ACHN (cell line): ENCODE measurements at regions not wholly inside any gene's neighbourhood (a gene's known extent, or its start where the extent isn't known, plus 50 kb on each side); places are given as distances from the start of the nearest gene placed in this dataset.

Experiments
- DNase-seq: peaks from one replicate; pipeline ENCODE4 v3.0.0-alpha.2; 2015
- in situ Hi-C: cut with HindIII; loops from 2 replicates; pipeline ENCODE4 v1.10.0; 2017; ENCODE audit warnings: low sequenced_read_pairs, low pct_ligation_motif_present, low pct_unique_long_range_greater_than_20kb

DNA sequence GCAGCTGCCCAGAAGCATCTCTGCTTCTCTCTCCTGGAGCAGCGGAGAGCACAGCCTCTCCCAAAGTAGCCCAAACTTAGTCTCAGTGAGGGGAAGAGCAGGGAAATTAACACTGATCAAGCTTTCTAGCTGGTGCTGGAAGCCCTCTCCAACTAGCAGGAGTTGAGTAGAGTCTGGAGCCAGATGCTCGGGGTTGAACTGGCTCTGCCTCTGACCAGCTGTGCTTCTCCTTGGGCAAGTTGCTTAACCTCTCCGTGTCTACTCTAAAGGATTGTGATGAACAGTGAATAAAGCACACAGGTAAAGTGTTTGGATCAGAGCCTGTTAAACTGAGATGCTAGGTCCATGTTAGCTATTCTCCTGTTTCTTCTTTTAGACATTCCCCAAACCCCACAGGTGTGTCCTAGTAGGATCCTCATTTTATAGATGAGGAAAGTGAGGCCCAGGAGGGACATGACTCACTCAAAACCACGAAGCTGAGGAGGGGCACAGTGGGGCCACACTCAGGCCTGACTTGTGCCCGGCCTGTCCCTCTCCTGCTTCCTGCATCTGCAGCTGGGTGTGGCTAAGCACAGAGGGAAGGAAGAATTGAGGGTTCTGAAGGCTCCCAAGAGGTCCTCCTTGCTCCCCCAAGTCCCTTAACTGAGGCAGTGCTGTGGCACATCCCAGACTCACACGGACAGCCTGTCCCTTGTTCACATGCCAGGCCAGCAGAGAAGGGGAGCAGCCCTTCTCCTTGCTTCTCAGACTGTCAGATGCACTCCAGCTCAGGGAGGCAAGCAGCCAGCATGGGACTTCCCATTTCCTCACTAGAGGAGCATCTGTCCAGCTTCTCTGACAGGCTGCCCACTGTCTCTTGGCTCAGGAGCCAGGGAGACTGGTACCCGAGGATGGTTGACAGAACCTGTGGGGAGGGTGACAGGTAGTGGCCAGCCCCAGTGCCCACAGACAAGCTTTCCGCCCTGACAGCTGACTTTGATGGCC is 152.0 kb upstream of the IGSF21 start:
- no peak for DNase-seq

GRCh38 chr1:17957588-17958267 is 149.9 kb upstream of the IGSF21 start:
- no peak for DNase-seq
- in situ Hi-C loops = no loop called here

More for the DNA sequence above, 152.0 kb upstream of the IGSF21 start:
- in situ Hi-C loops = no loop called here

DNA sequence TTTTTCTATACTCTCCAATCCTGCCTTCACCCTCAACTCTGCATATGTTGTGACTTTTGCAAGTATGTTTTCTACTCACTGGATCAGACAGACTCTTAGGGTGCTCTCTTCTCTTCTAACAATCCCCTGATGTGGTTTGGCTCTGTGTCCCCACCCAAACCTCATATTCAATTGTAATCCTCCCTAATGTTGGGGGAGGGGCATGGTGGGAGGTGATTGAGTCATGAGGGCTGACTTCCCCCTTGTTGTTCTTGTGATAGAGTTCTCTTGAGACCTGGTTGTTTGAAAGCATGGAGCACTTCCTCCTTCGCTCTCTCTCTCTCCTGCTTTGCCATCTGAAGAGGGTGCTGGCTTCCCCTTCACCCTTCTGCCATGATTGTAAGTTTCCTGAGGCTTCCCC is 148.9 kb upstream of the IGSF21 start:
- no peak for DNase-seq
- in situ Hi-C loops = no loop called here

- DNase-seq = no peak
- in situ Hi-C loops = no loop called here
These were observed 144.1 kb upstream of the IGSF21 start for GRCh38 chr1:17963513-17963912.

DNA sequence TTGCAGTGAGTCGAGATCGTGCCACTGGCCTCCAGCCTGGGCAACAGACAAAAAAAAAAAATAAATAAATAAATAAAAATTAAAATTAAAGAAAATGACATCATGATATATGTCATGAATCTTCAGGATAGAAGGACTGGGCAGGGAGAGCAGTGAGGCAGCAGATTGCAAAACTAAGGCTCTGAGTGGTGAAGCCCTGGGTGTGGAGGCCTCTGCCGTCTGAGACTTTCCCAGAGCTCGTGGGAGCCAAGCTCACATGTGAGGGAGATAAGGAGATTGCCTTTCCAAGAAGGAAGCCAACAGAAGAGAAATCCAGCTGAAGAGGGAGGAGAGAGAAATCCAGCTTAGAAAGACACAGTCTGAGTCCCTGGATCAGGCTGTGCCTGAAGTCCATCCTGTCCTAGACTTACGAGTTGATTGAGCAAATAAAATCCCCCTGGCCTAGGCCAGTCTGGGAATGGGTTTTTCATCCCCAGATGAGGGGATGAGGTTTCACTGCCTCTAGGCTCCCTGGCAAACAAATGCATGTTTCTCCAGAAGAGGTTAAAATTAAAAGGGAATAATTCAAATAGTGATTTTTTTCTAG is 142.0 kb upstream of the IGSF21 start:
- in situ Hi-C loops = no loop called here
- no peak for DNase-seq

DNA sequence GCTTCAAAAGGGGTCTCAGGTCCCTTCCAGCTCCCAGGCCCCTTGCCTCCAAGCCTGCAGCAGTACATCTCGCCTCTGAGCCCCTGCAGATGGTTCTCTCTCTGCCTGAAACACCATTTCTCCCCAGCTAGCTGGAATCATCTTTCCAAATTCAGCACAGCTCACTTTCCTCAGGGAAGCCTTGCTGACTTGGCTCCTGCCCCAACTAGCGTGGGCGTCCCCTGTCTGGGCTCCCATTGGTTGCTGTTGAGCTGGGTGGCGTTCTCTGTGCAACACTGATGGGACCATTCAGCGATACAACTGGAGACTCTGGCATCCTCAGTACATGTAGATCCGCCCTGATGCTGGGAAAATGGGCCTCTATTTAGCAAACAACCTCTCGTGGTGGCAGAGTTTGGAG is 141.3 kb upstream of the IGSF21 start:
- no peak for DNase-seq
- in situ Hi-C loops = no loop called here

DNA sequence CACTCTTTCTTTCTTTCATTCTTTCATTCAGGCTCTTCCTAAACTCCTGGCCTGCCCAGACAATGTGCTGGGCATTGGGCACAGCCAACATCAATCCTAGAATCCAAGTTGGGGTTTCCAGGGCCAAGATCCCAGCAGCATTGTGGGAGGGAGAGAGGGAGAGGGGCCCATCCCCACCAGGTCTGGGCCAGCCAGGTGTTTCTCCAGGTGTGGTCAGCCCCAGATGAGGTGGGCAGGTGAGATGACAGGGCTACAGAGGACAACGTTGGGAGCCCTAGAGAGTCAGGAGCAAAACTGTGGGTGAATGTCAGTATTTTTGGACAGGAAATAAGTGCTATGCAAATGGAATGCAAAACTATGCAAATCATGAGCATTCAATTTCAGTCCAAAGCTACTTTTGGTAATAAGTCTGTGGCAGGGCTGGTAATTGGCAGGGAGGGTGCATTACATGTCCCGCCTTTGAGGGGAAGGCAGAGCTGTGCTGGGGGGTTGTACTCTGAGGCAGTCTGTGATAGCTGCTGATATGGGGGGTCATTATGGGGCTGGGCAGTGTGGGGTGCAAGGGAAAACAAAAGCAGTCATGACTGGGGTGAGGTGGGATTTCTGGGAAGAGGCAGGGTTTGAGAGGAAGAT is 139.9 kb upstream of the IGSF21 start:
- DNase-seq = no peak
- in situ Hi-C loops = no loop called here

- in situ Hi-C loops = no loop called here
- no peak for DNase-seq
These were observed 136.8 kb upstream of the IGSF21 start for GRCh38 chr1:17970757-17971156.

GRCh38 chr1:17973694-17974093 is 133.9 kb upstream of the IGSF21 start:
- in situ Hi-C loops = no loop called here
- no peak for DNase-seq

DNA sequence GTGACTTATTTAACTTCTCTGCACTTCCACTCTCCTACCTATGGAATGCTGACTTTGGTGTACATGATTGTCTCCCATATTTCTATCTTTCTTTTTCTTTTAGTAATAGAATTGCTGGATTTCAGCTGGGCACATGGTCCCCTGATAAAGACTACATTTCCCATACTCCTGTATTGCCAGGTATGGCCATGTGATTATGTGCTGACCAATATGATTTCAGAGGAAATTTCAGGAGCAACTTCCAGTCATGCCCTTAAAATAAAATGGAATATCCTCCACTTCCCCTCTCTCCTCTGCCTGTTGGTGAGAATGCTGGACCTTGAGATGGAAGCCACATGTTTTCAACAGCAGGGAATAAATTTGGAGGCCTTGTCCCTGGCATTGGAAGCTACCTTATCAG is 130.7 kb upstream of the IGSF21 start:
- in situ Hi-C loops = no loop called here
- no peak for DNase-seq

DNA sequence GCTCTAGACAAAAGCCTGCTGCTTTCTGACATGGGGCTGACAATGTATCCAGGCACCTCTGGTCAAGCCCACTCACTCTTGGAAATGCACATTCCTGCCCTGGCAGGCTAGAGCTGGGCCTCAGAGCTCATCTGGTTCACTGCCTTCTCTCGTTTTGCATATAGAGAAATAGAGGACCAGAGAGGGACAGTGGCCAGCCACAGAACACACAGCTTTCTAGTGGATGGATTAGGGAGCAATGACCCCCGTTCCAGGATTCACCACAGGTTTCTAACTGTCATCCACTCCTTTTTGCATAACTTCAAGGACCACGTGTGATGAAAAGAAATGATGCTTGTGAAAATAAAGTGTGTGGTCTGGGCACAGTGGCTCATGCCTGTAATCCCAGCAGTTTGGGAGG is 129.6 kb upstream of the IGSF21 start:
- in situ Hi-C loops = no loop called here
- no peak for DNase-seq

GRCh38 chr1:17979815-17980214 is 127.8 kb upstream of the IGSF21 start:
- in situ Hi-C loops = no loop called here
- DNase-seq = no peak

DNA sequence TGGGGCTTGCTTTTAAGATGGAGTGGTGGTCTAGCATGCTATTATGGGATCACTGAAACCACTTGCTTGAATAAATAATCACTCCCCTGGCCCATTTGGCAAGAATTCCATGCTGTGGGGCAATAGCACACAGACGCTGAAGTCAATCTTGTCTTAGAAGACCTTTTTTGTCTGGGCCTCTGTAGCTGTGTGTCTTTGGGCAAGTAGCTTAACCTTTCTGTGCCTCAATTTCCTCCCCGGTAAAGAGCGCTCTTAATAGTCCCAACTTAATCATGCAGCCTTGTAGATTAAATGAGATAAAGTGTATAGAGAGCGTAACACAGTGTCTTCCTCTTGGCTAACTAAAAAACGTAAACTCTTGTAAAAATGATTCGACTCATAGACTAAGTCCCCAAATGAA is 125.4 kb upstream of the IGSF21 start:
- in situ Hi-C loops = no loop called here

GRCh38 chr1:17984583-17984982 is 123.0 kb upstream of the IGSF21 start:
- DNase-seq = peak; percentile 40
- in situ Hi-C loops = no loop called here

More for the DNA sequence above, 125.4 kb upstream of the IGSF21 start:
- no peak for DNase-seq

GRCh38 chr1:17986156-17986555 is 121.4 kb upstream of the IGSF21 start:
- in situ Hi-C loops = no loop called here
- no peak for DNase-seq

- no peak for DNase-seq
- in situ Hi-C loops = no loop called here
These were observed 117.2 kb upstream of the IGSF21 start for GRCh38 chr1:17990401-17990800.

DNA sequence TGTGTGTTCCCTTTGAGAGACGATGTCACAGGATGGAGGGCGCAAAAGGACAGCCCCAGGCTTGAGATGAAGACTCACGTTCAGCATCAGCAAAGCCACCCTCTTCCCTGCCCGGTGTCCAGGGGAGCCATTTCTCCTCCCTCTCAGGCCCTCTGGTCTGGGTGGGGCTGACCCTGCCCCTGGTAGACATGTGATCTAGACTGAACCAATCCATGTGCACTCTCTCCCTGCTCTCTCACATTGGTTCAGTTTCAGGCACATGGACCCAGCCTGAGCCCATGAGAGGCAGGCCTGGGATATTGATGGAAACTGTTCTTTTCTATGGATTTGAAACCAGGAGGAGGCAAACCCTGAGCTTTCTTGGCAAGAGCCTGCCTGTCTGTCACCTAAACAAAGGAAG is 115.6 kb upstream of the IGSF21 start:
- no peak for DNase-seq
- in situ Hi-C loops = no loop called here

DNA sequence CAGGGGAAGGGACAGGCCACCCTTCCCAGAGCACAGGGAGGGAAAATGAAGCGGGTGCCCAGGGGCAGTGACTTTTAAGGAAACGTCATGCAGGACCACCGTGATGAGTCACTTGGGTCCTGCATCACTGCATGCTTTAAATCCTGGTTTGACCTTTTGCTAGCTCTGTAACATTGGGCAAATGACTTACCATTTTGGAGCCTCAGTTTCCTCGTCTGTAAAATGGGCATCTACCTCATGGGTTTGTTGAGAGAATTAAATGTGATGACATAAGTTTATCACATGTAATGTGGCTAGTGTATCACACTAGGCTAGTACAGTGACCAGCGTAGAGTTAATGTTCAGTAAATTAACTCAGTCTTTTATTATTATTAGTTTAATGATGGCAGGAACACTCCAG is 114.8 kb upstream of the IGSF21 start:
- in situ Hi-C loops = no loop called here

GRCh38 chr1:17994046-17994445 is 113.6 kb upstream of the IGSF21 start:
- DNase-seq = no peak
- in situ Hi-C loops = no loop called here

More for the DNA sequence above, 114.8 kb upstream of the IGSF21 start:
- no peak for DNase-seq
